A172 (cell line): ENCODE measurements at regions not wholly inside any gene's neighbourhood (a gene's known extent, or its start where the extent isn't known, plus 50 kb on each side); places are given as distances from the start of the nearest gene placed in this dataset.
"Not testable (repeated sequence)": the region's sequence is repeated elsewhere in the genome, so short reads cannot be mapped to it uniquely, and the experiment has no call there.

ENCODE experiments used
- DNase-seq: peaks from one replicate; pipeline ENCODE4 v3.0.0-alpha.2; 2015; ENCODE audit warnings: low spot score

- DNase-seq, result no peak
Observed at GRCh38 chr3:191076903-191077552, 122.0 kb upstream of the OSTN start.

- DNase-seq, result no peak
Observed at GRCh38 chr3:191074511-191074910, 124.5 kb upstream of the OSTN start.

GRCh38 chr3:191070762-191071403, 128.2 kb upstream of the OSTN start:
- DNase-seq, result peak; percentile 23

GRCh38 chr3:191070201-191070600, 128.8 kb upstream of the OSTN start:
- DNase-seq, result peak; percentile 86

GRCh38 chr3:191068946-191069813, 129.9 kb upstream of the OSTN start:
- no peak for DNase-seq

GRCh38 chr3:191066669-191067068, 132.4 kb upstream of the OSTN start:
- peak; percentile 76 for DNase-seq

- peak; percentile 14 for DNase-seq
Observed at GRCh38 chr3:191065181-191065805, 133.7 kb upstream of the OSTN start.

- peak; percentile 32 for DNase-seq
Observed at GRCh38 chr3:191051037-191051436, 148.0 kb upstream of the OSTN start.

- no peak for DNase-seq
Observed at GRCh38 chr3:191047930-191048329, 151.1 kb upstream of the OSTN start.

GRCh38 chr3:191030929-191031328, 168.1 kb upstream of the OSTN start:
- no peak for DNase-seq

GRCh38 chr3:191030491-191030890, 168.0 kb upstream of the GMNC start:
- DNase-seq, result no peak

GRCh38 chr3:191026746-191027145, 164.3 kb upstream of the GMNC start:
- no peak for DNase-seq

- DNase-seq, result no peak
Observed at GRCh38 chr3:191020730-191021396, 158.4 kb upstream of the GMNC start.

GRCh38 chr3:191019855-191020254, 157.4 kb upstream of the GMNC start:
- DNase-seq, result no peak

GRCh38 chr3:191015960-191016359, 153.5 kb upstream of the GMNC start:
- DNase-seq, result not testable (repeated sequence)

- no peak for DNase-seq
Observed at GRCh38 chr3:191008074-191008473, 145.6 kb upstream of the GMNC start.

GRCh38 chr3:191005790-191006189, 143.3 kb upstream of the GMNC start:
- no peak for DNase-seq

GRCh38 chr3:191003742-191004141, 141.2 kb upstream of the GMNC start:
- DNase-seq, result no peak

GRCh38 chr3:190996181-190996775, 133.8 kb upstream of the GMNC start:
- no peak for DNase-seq

GRCh38 chr3:190995156-190995555, 132.7 kb upstream of the GMNC start:
- no peak for DNase-seq

- no peak for DNase-seq
Observed at GRCh38 chr3:190990898-190991297, 128.4 kb upstream of the GMNC start.
